Fibroblast of lung (primary cell): ENCODE measurements at regions not wholly inside any gene's neighbourhood (a gene's known extent, or its start where the extent isn't known, plus 50 kb on each side); places are given as distances from the start of the nearest gene placed in this dataset.

Experiments
- DNase-seq, 2 donors: peaks; one replicate each; pipeline versions ENCODE4 v3.0.0 to v3.0.0-alpha.2; 2010; ENCODE audit warnings: low read depth in 2 of 2
- H2AFZ ChIP-seq: 2 replicates; pipeline ENCODE4 v1.5.1; 2012; ENCODE audit warnings: low read length, control low read depth, inconsistent platforms
- H3K27ac ChIP-seq: 2 replicates; pipeline ENCODE4 v1.5.1; 2011; ENCODE audit warnings: low read length, control low read depth; ENCODE audit not compliant: insufficient read depth
- H3K27me3 ChIP-seq: 2 replicates; pipeline ENCODE4 v1.5.1; 2011; ENCODE audit warnings: mild to moderate bottlenecking, low read length; ENCODE audit not compliant: control insufficient read depth, insufficient read depth
- H3K36me3 ChIP-seq: 2 replicates; pipeline ENCODE4 v1.5.1; 2011; ENCODE audit warnings: low read length; ENCODE audit not compliant: control insufficient read depth, insufficient read depth
- H3K4me1 ChIP-seq: 2 replicates; pipeline ENCODE4 v1.5.1; 2011; ENCODE audit warnings: low read length; ENCODE audit not compliant: control insufficient read depth, insufficient read depth; ENCODE audit errors: extremely low read depth
- H3K4me2 ChIP-seq: 2 replicates; pipeline ENCODE4 v1.5.1; 2011; ENCODE audit warnings: low read length, control low read depth; ENCODE audit not compliant: insufficient read depth; ENCODE audit errors: extremely low read depth
- H3K4me3 ChIP-seq, 4 experiments: fragments of 200-600 bp in 1 of 4; sonication (generic) in 1 of 4; replicated peaks in 1 of 4; 2 replicates each; pipeline ENCODE4 v1.5.1; 2011 to 2016; ENCODE audit warnings: low read length in 4 of 4, low read depth in 3 of 4, mild to moderate bottlenecking in 3 of 4, control low read depth in 2 of 4, inconsistent platforms in 1 of 4, mixed read lengths in 1 of 4; ENCODE audit not compliant: insufficient read depth in 1 of 4; ENCODE audit errors: control extremely low read depth in 1 of 4
- H3K79me2 ChIP-seq: 2 replicates; pipeline ENCODE4 v1.5.1; 2012; ENCODE audit warnings: mild to moderate bottlenecking, low read length, inconsistent platforms; ENCODE audit not compliant: control insufficient read depth, insufficient read depth
- H3K9ac ChIP-seq: 2 replicates; pipeline ENCODE4 v1.5.1; 2011; ENCODE audit warnings: mild to moderate bottlenecking, low read length, control low read depth; ENCODE audit not compliant: insufficient read depth
- H3K9me3 ChIP-seq: 2 replicates; pipeline ENCODE4 v1.5.1; 2012; ENCODE audit warnings: low read depth, low read length; ENCODE audit not compliant: control insufficient read depth, insufficient read depth
- H4K20me1 ChIP-seq: 2 replicates; pipeline ENCODE4 v1.5.1; 2011; ENCODE audit warnings: low read length; ENCODE audit not compliant: control insufficient read depth, insufficient read depth; ENCODE audit errors: extremely low read depth
- CTCF ChIP-seq, 2 donors: IDR thresholded peaks in 1 of 2; conservative IDR thresholded peaks in 1 of 2; 1 replicate in 1 of 2; 2 replicates in 1 of 2; pipeline ENCODE4 v1.5.1; 2011 to 2012; ENCODE audit warnings: low read length in 2 of 2, control low read depth in 1 of 2, inconsistent platforms in 1 of 2, low read depth in 1 of 2, mild to moderate bottlenecking in 1 of 2
- EZH2 ChIP-seq: IDR thresholded peaks from 2 replicates; pipeline ENCODE4 v1.5.1; 2012; ENCODE audit warnings: low read length, control low read depth, mild to moderate bottlenecking; ENCODE audit errors: missing control alignments

DNA sequence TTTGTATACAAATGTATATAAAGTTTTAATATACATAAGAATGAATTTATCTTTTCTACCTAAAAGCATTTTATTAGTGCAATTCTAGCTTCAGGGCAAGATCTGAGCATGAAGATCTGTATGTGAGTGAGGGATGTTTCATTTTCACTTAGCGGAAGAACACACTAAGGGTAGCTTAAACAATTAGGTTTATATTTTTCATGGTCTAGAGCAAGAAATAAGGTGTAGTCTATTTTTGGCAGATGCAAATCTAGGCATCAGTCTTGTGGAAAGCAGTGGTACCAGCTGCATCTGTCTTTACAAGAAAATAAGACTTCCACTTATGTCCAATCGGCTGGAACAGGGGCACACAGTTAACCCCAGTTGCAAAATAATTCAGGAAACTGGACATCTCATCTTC is 433.3 kb downstream of the ADAM29 start:
- Histone ChIP-seq H3K4me2 (no peak overlapping the region), H3K27me3 (no peaks in the 10 kb centered on the region), H3K36me3 (no peaks in the 10 kb centered on the region), H3K9ac (no peak overlapping the region), H4K20me1 (no peaks in the 10 kb centered on the region), H3K4me3 (no peak overlapping the region), H3K27ac (no peak overlapping the region), H3K79me2 (no peaks in the 10 kb centered on the region), H3K4me1 (no peaks in the 10 kb centered on the region), H3K9me3 (no peaks in the 10 kb centered on the region), H2AFZ (no peak overlapping the region)
- no peak for DNase-seq
- TF ChIP-seq EZH2 (no peak), CTCF (conservative IDR thresholded peaks at IDR 0.05 in 1 of 2, IDR thresholded peaks at IDR 0.05 in 1 of 2; ENCODE audit: low read depth in 1 of 2, low read length in 2 of 2) (no peak)

DNA sequence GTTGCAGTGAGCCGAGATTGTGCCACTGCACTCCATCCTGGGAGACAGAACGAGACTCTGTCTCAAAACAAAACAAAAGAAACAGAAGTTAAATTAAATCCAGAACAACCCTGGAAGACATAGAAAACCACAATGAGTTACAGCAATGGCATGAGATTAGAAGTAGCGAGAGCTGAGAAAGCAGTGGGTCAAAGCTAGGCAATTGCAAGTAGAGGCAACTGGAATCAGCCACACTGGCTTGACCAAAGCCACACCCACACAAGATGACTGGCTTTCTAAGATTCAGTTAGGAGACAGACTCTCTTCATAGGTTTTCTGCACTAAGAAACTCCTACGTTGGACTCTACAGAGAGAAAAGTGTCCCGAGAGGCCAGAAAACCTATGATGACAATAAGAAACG is 443.0 kb downstream of the GPM6A start:
- peak; percentile 29 to 81 for DNase-seq

GRCh38 chr4:175371091-175371490 is 441.0 kb downstream of the GPM6A start:
- Histone ChIP-seq H3K4me3 (no peak overlapping the region), H3K79me2 (no peaks in the 10 kb centered on the region)

More for the DNA sequence above, 443.0 kb downstream of the GPM6A start:
- no peak overlapping the region for H3K4me3 ChIP-seq
- no peaks in the 10 kb centered on the region for H3K79me2 ChIP-seq
- H3K27ac ChIP-seq: no peak overlapping the region
- H3K4me2 ChIP-seq: no peak overlapping the region
- H3K9me3 ChIP-seq: no peaks in the 10 kb centered on the region
- no peaks in the 10 kb centered on the region for H3K27me3 ChIP-seq
- H4K20me1 ChIP-seq: no peaks in the 10 kb centered on the region
- TF ChIP-seq EZH2 (no peak), CTCF (conservative IDR thresholded peaks at IDR 0.05 in 1 of 2, IDR thresholded peaks at IDR 0.05 in 1 of 2; ENCODE audit: low read depth in 1 of 2, low read length in 2 of 2) (no peak)
- H3K4me1 ChIP-seq: no peaks in the 10 kb centered on the region
- no peak overlapping the region for H2AFZ ChIP-seq
- H3K9ac ChIP-seq: no peak overlapping the region
- no peaks in the 10 kb centered on the region for H3K36me3 ChIP-seq

More at GRCh38 chr4:175371091-175371490, 441.0 kb downstream of the GPM6A start:
- no peaks in the 10 kb centered on the region for H3K4me1 ChIP-seq
- no peak overlapping the region for H3K27ac ChIP-seq
- TF ChIP-seq CTCF (conservative IDR thresholded peaks at IDR 0.05 in 1 of 2, IDR thresholded peaks at IDR 0.05 in 1 of 2; ENCODE audit: low read depth in 1 of 2, low read length in 2 of 2) (no peak), EZH2 (no peak)
- no peak overlapping the region for H3K4me2 ChIP-seq
- H3K9ac ChIP-seq: no peak overlapping the region
- no peaks in the 10 kb centered on the region for H3K27me3 ChIP-seq
- DNase-seq: peak in 1 of 2 donors; percentile 2
- H2AFZ ChIP-seq: no peak overlapping the region
- H3K9me3 ChIP-seq: no peaks in the 10 kb centered on the region
- H4K20me1 ChIP-seq: no peaks in the 10 kb centered on the region
- H3K36me3 ChIP-seq: no peaks in the 10 kb centered on the region
